ENCODE measurements at regions not wholly inside any gene's neighbourhood (a gene's known extent, or its start where the extent isn't known, plus 50 kb on each side); places are given as distances from the start of the nearest gene placed in this dataset.

- FAIRE-seq = no peak
- ChIA-PET POLR2A (interaction anchor here (0.8 kb wide), 1 partner anchor 24 kb away, joined by 3 read pairs; no protein-coding TSS in a partner anchor), CTCF (ENCODE audit: low intra/inter-chr PET ratio) (no interaction called here)
- no peak overlapping the region for H3K9ac ChIP-seq (ENCODE audit: insufficient read depth in 1 of 2, low read depth in 2 of 2, low read length in 2 of 2)
- H4K20me1 ChIP-seq (replicated peaks; ENCODE audit: control insufficient read depth, insufficient read depth, low read length) = no peaks in the 10 kb centered on the region
- H2AFZ ChIP-seq (ENCODE audit: low read depth, low read length) = no peak overlapping the region
- DNase-seq (ENCODE audit: extremely low read depth in 1 of 4, low spot score in 3 of 4) = no peak
- H3K4me3 ChIP-seq = no peak overlapping the region
- no peak for ATAC-seq
- H3K4me2 ChIP-seq (ENCODE audit: insufficient read depth, low read length) = no peak overlapping the region
- H3K27me3 ChIP-seq (ENCODE audit: control insufficient read depth in 2 of 2, insufficient read depth in 2 of 2, low read length in 2 of 2) = no peaks in the 10 kb centered on the region
- no peaks in the 10 kb centered on the region for H3K4me1 ChIP-seq (replicated peaks in 1 of 2; ENCODE audit: control insufficient read depth in 2 of 2, insufficient read depth in 2 of 2, low read length in 2 of 2)
- in situ Hi-C loops (cut with MboI) = no loop called here
- WGBS (ENCODE audit: insufficient coverage, low coverage, missing lambda C conversion rate) = 12% methylated on average over 5 of the region's 5 CpGs
- H3K79me2 ChIP-seq (ENCODE audit: control insufficient read depth, insufficient read depth, low read length) = no peaks in the 10 kb centered on the region
- peaks cover 5% of the 10 kb centered on the region; the same call in 1 of the 2 replicates for H3K9me3 ChIP-seq (replicated peaks; ENCODE audit: control insufficient read depth, insufficient read depth, low read depth, low read length)
- no peak overlapping the region for H3K27ac ChIP-seq (ENCODE audit: extremely low read depth, low read depth, low read length)
- no peaks in the 10 kb centered on the region for H3K36me3 ChIP-seq (ENCODE audit: control insufficient read depth, insufficient read depth, low read length)
- BruUV-seq (replicated peaks) = no TSS peak
- H3K9me1 ChIP-seq (ENCODE audit: control insufficient read depth, insufficient read depth, low read length) = no peaks in the 10 kb centered on the region
- intact Hi-C loops (cut with micrococcal nuclease) = no loop called here
- no peak for TF ChIP-seq PHF21A (IDR thresholded peaks at IDR 0.05; ENCODE audit: borderline replicate concordance, low read depth)
- TF ChIP-seq ZNF140 (CRISPR knock-in tag; IDR thresholded peaks at IDR 0.05) = no peak
- TF ChIP-seq ETV1 (tag; conservative IDR thresholded peaks at IDR 0.05; ENCODE audit: low read depth) = no peak
- TF ChIP-seq TRIM24 (IDR thresholded peaks at IDR 0.05) = 0 out of 4 replicates have a peak, but pooled peaks of 1 of the 2 experiments have one; percentile 13
- TF ChIP-seq, protein P1, sequence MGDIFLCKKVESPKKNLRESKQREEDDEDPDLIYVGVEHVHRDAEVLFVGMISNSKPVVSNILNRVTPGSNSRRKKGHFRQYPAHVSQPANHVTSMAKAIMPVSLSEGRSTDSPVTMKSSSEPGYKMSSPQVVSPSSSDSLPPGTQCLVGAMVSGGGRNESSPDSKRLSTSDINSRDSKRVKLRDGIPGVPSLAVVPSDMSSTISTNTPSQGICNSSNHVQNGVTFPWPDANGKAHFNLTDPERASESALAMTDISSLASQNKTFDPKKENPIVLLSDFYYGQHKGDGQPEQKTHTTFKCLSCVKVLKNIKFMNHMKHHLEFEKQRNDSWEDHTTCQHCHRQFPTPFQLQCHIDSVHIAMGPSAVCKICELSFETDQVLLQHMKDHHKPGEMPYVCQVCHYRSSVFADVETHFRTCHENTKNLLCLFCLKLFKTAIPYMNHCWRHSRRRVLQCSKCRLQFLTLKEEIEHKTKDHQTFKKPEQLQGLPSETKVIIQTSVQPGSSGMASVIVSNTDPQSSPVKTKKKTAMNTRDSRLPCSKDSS (IDR thresholded peaks at IDR 0.05; ENCODE audit: low read depth, partially characterized antibody) = peak; percentile 55
- peak in 1 of 2 experiments; percentile 37; a peak in 1 of 3 replicates for TF ChIP-seq CBX3 (IDR thresholded peaks at IDR 0.05; ENCODE audit: borderline replicate concordance in 1 of 2, low read length in 2 of 2)
- no peak for TF ChIP-seq LEF1 (IDR thresholded peaks at IDR 0.05)
- TF ChIP-seq, protein P2, sequence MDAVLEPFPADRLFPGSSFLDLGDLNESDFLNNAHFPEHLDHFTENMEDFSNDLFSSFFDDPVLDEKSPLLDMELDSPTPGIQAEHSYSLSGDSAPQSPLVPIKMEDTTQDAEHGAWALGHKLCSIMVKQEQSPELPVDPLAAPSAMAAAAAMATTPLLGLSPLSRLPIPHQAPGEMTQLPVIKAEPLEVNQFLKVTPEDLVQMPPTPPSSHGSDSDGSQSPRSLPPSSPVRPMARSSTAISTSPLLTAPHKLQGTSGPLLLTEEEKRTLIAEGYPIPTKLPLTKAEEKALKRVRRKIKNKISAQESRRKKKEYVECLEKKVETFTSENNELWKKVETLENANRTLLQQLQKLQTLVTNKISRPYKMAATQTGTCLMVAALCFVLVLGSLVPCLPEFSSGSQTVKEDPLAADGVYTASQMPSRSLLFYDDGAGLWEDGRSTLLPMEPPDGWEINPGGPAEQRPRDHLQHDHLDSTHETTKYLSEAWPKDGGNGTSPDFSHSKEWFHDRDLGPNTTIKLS (IDR thresholded peaks at IDR 0.05; ENCODE audit: borderline replicate concordance, low read depth) = no peak
- no peak for TF ChIP-seq RBM15 (IDR thresholded peaks at IDR 0.05; ENCODE audit: insufficient read depth, low read length)
- no peak for TF ChIP-seq FOXA1 (IDR thresholded peaks at IDR 0.05; ENCODE audit: borderline replicate concordance)
- no peak for TF ChIP-seq GABPB2 (CRISPR knock-in tag; conservative IDR thresholded peaks at IDR 0.05)
- TF ChIP-seq, protein P3, sequence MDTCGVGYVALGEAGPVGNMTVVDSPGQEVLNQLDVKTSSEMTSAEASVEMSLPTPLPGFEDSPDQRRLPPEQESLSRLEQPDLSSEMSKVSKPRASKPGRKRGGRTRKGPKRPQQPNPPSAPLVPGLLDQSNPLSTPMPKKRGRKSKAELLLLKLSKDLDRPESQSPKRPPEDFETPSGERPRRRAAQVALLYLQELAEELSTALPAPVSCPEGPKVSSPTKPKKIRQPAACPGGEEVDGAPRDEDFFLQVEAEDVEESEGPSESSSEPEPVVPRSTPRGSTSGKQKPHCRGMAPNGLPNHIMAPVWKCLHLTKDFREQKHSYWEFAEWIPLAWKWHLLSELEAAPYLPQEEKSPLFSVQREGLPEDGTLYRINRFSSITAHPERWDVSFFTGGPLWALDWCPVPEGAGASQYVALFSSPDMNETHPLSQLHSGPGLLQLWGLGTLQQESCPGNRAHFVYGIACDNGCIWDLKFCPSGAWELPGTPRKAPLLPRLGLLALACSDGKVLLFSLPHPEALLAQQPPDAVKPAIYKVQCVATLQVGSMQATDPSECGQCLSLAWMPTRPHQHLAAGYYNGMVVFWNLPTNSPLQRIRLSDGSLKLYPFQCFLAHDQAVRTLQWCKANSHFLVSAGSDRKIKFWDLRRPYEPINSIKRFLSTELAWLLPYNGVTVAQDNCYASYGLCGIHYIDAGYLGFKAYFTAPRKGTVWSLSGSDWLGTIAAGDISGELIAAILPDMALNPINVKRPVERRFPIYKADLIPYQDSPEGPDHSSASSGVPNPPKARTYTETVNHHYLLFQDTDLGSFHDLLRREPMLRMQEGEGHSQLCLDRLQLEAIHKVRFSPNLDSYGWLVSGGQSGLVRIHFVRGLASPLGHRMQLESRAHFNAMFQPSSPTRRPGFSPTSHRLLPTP (IDR thresholded peaks at IDR 0.05; ENCODE audit: borderline replicate concordance, extremely low read depth, insufficient read length) = no peak
- TF ChIP-seq ZNF124 (CRISPR knock-in tag; IDR thresholded peaks at IDR 0.05) = no peak
- no peak for TF ChIP-seq ILK (tag; IDR thresholded peaks at IDR 0.05; ENCODE audit: borderline replicate concordance, low read depth)
- TF ChIP-seq YY1 (IDR thresholded peaks at IDR 0.05; ENCODE audit: borderline replicate concordance in 1 of 3, control insufficient read depth in 1 of 3, extremely low read depth in 1 of 3, insufficient read depth in 3 of 3, insufficient read length in 1 of 3, insufficient replicate concordance in 2 of 3, low read depth in 1 of 3, low read length in 2 of 3) = peak in 1 of 3 experiments; percentile 16
- TF ChIP-seq PTRF (tag; IDR thresholded peaks at IDR 0.05) = no peak
- TF ChIP-seq ETS2 (tag; IDR thresholded peaks at IDR 0.05; ENCODE audit: borderline replicate concordance, poor library complexity, severe bottlenecking) = no peak
Measured at GRCh38 chr1:219072329-219072728, 101.3 kb upstream of the LYPLAL1 start.
